Fibroblast of the conjunctiva (primary cell): ENCODE measurements at regions not wholly inside any gene's neighbourhood (a gene's known extent, or its start where the extent isn't known, plus 50 kb on each side); places are given as distances from the start of the nearest gene placed in this dataset.
"Not testable (repeated sequence)": the region's sequence is repeated elsewhere in the genome, so short reads cannot be mapped to it uniquely, and the experiment has no call there.

ENCODE experiments used
- DNase-seq: peaks from one replicate; pipeline ENCODE4 v3.0.0-alpha.2; 2010; ENCODE audit warnings: low read depth

GRCh38 chr3:16053794-16054193, 120.7 kb upstream of the GALNT15 start:
- no peak for DNase-seq

- DNase-seq, result no peak
Measured at GRCh38 chr3:16055606-16056211, 118.8 kb upstream of the GALNT15 start.

- peak; percentile 62 for DNase-seq
Measured at GRCh38 chr3:16056217-16056616, 118.3 kb upstream of the GALNT15 start.

GRCh38 chr3:16058521-16058920, 116.0 kb upstream of the GALNT15 start:
- DNase-seq, result no peak

GRCh38 chr3:16059081-16059537, 115.4 kb upstream of the GALNT15 start:
- DNase-seq, result no peak

GRCh38 chr3:16059711-16060357, 114.6 kb upstream of the GALNT15 start:
- no peak for DNase-seq

- peak; percentile 97 for DNase-seq
Measured at GRCh38 chr3:16060358-16060852, 114.1 kb upstream of the GALNT15 start.

- peak; percentile 85 for DNase-seq
Measured at GRCh38 chr3:16060945-16061344, 113.5 kb upstream of the GALNT15 start.

GRCh38 chr3:16061491-16061890, 113.0 kb upstream of the GALNT15 start:
- DNase-seq, result no peak

GRCh38 chr3:16063603-16064002, 110.9 kb upstream of the GALNT15 start:
- no peak for DNase-seq

- peak; percentile 86 for DNase-seq
Measured at GRCh38 chr3:16064642-16065414, 109.7 kb upstream of the GALNT15 start.

GRCh38 chr3:16066545-16066944, 107.9 kb upstream of the GALNT15 start:
- no peak for DNase-seq

GRCh38 chr3:16066975-16067374, 107.5 kb upstream of the GALNT15 start:
- no peak for DNase-seq

- DNase-seq, result no peak
Measured at GRCh38 chr3:16067837-16068471, 106.5 kb upstream of the GALNT15 start.

- peak; percentile 72 for DNase-seq
Measured at GRCh38 chr3:16069149-16069922, 105.1 kb upstream of the GALNT15 start.

GRCh38 chr3:16070707-16071106, 103.8 kb upstream of the GALNT15 start:
- DNase-seq, result no peak

GRCh38 chr3:16071206-16071605, 103.3 kb upstream of the GALNT15 start:
- DNase-seq, result no peak

- no peak for DNase-seq
Measured at GRCh38 chr3:16072420-16073110, 101.9 kb upstream of the GALNT15 start.

GRCh38 chr3:16073203-16073602, 101.3 kb upstream of the GALNT15 start:
- no peak for DNase-seq

- DNase-seq, result not testable (repeated sequence)
Measured at GRCh38 chr3:16073990-16074671, 100.3 kb upstream of the GALNT15 start.
